GM18517 (cell line): ENCODE measurements at regions not wholly inside any gene's neighbourhood (a gene's known extent, or its start where the extent isn't known, plus 50 kb on each side); places are given as distances from the start of the nearest gene placed in this dataset.
"Not testable (repeated sequence)": the region's sequence is repeated elsewhere in the genome, so short reads cannot be mapped to it uniquely, and the experiment has no call there.

ENCODE experiments used
- ATAC-seq: cut with Tn5 transposase; IDR thresholded peaks from one replicate; pipeline ENCODE4 v1.9.1; 2021; ENCODE audit warnings: mild to moderate bottlenecking, moderate library complexity; ENCODE audit not compliant: unreplicated experiment

GRCh38 chr12:75742048-75742447 lies 230.6 kb upstream of the KRR1 start:
- no peak for ATAC-seq

- ATAC-seq: no peak
Measured at GRCh38 chr12:75739912-75740311, 228.5 kb upstream of the KRR1 start.

GRCh38 chr12:75739098-75739497 lies 227.7 kb upstream of the KRR1 start:
- not testable (repeated sequence) for ATAC-seq

GRCh38 chr12:75738486-75738885 lies 227.1 kb upstream of the KRR1 start:
- ATAC-seq: peak; percentile 98

GRCh38 chr12:75735853-75736252 lies 224.4 kb upstream of the KRR1 start:
- ATAC-seq: no peak

GRCh38 chr12:75728826-75729225 lies 217.4 kb upstream of the KRR1 start:
- no peak for ATAC-seq

GRCh38 chr12:75727577-75727976 lies 216.2 kb upstream of the KRR1 start:
- ATAC-seq: no peak

GRCh38 chr12:75725521-75726111 lies 214.2 kb upstream of the KRR1 start:
- no peak for ATAC-seq

- no peak for ATAC-seq
Measured at GRCh38 chr12:75724928-75725312, 213.5 kb upstream of the KRR1 start.

GRCh38 chr12:75724307-75724927 lies 213.0 kb upstream of the KRR1 start:
- ATAC-seq: no peak

- peak; percentile 88 for ATAC-seq
Measured at GRCh38 chr12:75722714-75723200, 211.3 kb upstream of the KRR1 start.

GRCh38 chr12:75721796-75722195 lies 210.4 kb upstream of the KRR1 start:
- ATAC-seq: no peak

GRCh38 chr12:75720812-75721641 lies 209.6 kb upstream of the KRR1 start:
- no peak for ATAC-seq

GRCh38 chr12:75717902-75718301 lies 206.5 kb upstream of the KRR1 start:
- ATAC-seq: no peak

- ATAC-seq: no peak
Measured at GRCh38 chr12:75716291-75717025, 205.0 kb upstream of the KRR1 start.

- no peak for ATAC-seq
Measured at GRCh38 chr12:75715682-75716081, 204.3 kb upstream of the KRR1 start.

- no peak for ATAC-seq
Measured at GRCh38 chr12:75715323-75715644, 203.9 kb upstream of the KRR1 start.

- ATAC-seq: no peak
Measured at GRCh38 chr12:75714462-75715322, 203.3 kb upstream of the KRR1 start.

GRCh38 chr12:75713434-75713833 lies 202.0 kb upstream of the KRR1 start:
- no peak for ATAC-seq

- no peak for ATAC-seq
Measured at GRCh38 chr12:75712223-75712622, 200.8 kb upstream of the KRR1 start.
